Loucy (cell line): ENCODE measurements at regions not wholly inside any gene's neighbourhood (a gene's known extent, or its start where the extent isn't known, plus 50 kb on each side); places are given as distances from the start of the nearest gene placed in this dataset.

Experiments
- EZH2phosphoT487 ChIP-seq: fragments of 200-600 bp; IDR thresholded peaks from 2 replicates; pipeline ENCODE4 v1.6.1; 2018; ENCODE audit warnings: antibody characterized with exemption, mild to moderate bottlenecking, moderate library complexity, borderline replicate concordance
- TF ChIP-seq, protein P1 (sequence below): fragments of 200-600 bp; sonication (generic); conservative IDR thresholded peaks from 2 replicates; pipeline ENCODE4 v1.5.1; 2014; ENCODE audit warnings: mild to moderate bottlenecking, antibody characterized with exemption, low read length

DNA sequence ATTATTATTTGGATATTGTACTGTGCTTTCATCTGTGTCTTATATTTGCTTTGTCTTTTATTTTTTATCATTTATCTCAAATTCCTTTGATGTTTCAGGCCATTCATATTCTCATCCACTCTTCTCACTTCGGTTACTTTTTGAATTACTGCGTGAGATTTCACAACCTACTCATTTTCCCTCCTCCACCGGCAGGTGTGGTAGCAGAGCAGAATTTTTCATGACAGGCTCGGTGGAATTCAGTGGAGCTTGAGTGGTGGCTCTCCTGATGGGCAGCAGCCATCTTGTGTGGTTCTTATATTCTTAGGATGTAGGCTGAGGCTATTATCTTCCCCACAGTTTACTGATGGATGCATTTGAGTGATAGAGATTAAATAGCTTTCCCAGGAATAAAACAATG lies 92.3 kb upstream of the IVNS1ABP start:
- TF ChIP-seq, protein P1, sequence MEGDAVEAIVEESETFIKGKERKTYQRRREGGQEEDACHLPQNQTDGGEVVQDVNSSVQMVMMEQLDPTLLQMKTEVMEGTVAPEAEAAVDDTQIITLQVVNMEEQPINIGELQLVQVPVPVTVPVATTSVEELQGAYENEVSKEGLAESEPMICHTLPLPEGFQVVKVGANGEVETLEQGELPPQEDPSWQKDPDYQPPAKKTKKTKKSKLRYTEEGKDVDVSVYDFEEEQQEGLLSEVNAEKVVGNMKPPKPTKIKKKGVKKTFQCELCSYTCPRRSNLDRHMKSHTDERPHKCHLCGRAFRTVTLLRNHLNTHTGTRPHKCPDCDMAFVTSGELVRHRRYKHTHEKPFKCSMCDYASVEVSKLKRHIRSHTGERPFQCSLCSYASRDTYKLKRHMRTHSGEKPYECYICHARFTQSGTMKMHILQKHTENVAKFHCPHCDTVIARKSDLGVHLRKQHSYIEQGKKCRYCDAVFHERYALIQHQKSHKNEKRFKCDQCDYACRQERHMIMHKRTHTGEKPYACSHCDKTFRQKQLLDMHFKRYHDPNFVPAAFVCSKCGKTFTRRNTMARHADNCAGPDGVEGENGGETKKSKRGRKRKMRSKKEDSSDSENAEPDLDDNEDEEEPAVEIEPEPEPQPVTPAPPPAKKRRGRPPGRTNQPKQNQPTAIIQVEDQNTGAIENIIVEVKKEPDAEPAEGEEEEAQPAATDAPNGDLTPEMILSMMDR = no peak
- no peak for TF ChIP-seq EZH2phosphoT487
